ENCODE measurements at regions not wholly inside any gene's neighbourhood (a gene's known extent, or its start where the extent isn't known, plus 50 kb on each side); places are given as distances from the start of the nearest gene placed in this dataset.
"Not testable (repeated sequence)": the region's sequence is repeated elsewhere in the genome, so short reads cannot be mapped to it uniquely, and the experiment has no call there.

- Mint-ChIP-seq H3K27ac (no peak overlapping the region), H3K4me3 (no peak overlapping the region), H3K9me3 (peaks cover 4% of the 10 kb centered on the region), H3K36me3 (no peaks in the 10 kb centered on the region), H3K4me1 (no peaks in the 10 kb centered on the region), H3K27me3 (no peaks in the 10 kb centered on the region)
- ATAC-seq = no peak
These were observed 58.3 kb downstream of the PDHA2 start for GRCh38 chr4:95898226-95898625.

- peaks cover 2% of the 10 kb centered on the region for H3K9me3 Mint-ChIP-seq
- no peaks in the 10 kb centered on the region for H3K36me3 Mint-ChIP-seq
- H3K27me3 Mint-ChIP-seq = no peaks in the 10 kb centered on the region
- H3K4me1 Mint-ChIP-seq = no peaks in the 10 kb centered on the region
- H3K4me3 Mint-ChIP-seq = no peak overlapping the region
- no peak for ATAC-seq
- no peak overlapping the region for H3K27ac Mint-ChIP-seq
These were observed 69.3 kb downstream of the PDHA2 start for GRCh38 chr4:95909211-95909610.

GRCh38 chr4:95910749-95911148, 70.9 kb downstream of the PDHA2 start:
- ATAC-seq = no peak
- Mint-ChIP-seq H3K4me3 (no peak overlapping the region), H3K4me1 (no peaks in the 10 kb centered on the region), H3K27me3 (no peaks in the 10 kb centered on the region), H3K9me3 (peaks cover 2% of the 10 kb centered on the region), H3K36me3 (no peaks in the 10 kb centered on the region), H3K27ac (no peak overlapping the region)

- Mint-ChIP-seq H3K4me1 (no peaks in the 10 kb centered on the region), H3K4me3 (no peak overlapping the region), H3K36me3 (no peaks in the 10 kb centered on the region), H3K27ac (no peak overlapping the region), H3K27me3 (no peaks in the 10 kb centered on the region), H3K9me3 (peaks cover 10% of the 10 kb centered on the region)
- ATAC-seq = no peak
These were observed 81.6 kb downstream of the PDHA2 start for GRCh38 chr4:95921470-95921869.

- Mint-ChIP-seq H3K27ac (no peak overlapping the region), H3K27me3 (no peaks in the 10 kb centered on the region), H3K36me3 (no peaks in the 10 kb centered on the region), H3K4me3 (no peak overlapping the region), H3K4me1 (no peaks in the 10 kb centered on the region), H3K9me3 (peaks cover 3% of the 10 kb centered on the region)
- ATAC-seq = no peak
These were observed 89.7 kb downstream of the PDHA2 start for GRCh38 chr4:95929448-95930064.

GRCh38 chr4:95939141-95939540, 99.2 kb downstream of the PDHA2 start:
- no peak for ATAC-seq
- Mint-ChIP-seq H3K27ac (no peak overlapping the region), H3K4me3 (no peak overlapping the region), H3K36me3 (no peaks in the 10 kb centered on the region), H3K27me3 (no peaks in the 10 kb centered on the region), H3K4me1 (no peaks in the 10 kb centered on the region), H3K9me3 (peaks cover 2% of the 10 kb centered on the region)

GRCh38 chr4:95949136-95949765, 109.4 kb downstream of the PDHA2 start:
- Mint-ChIP-seq H3K9me3 (no peaks in the 10 kb centered on the region), H3K36me3 (no peaks in the 10 kb centered on the region), H3K27ac (no peak overlapping the region), H3K4me1 (no peaks in the 10 kb centered on the region), H3K27me3 (no peaks in the 10 kb centered on the region), H3K4me3 (no peak overlapping the region)
- no peak for ATAC-seq

GRCh38 chr4:95949808-95950207, 109.9 kb downstream of the PDHA2 start:
- no peaks in the 10 kb centered on the region for H3K9me3 Mint-ChIP-seq
- H3K4me3 Mint-ChIP-seq = no peak overlapping the region
- ATAC-seq = no peak
- no peaks in the 10 kb centered on the region for H3K4me1 Mint-ChIP-seq
- H3K36me3 Mint-ChIP-seq = no peaks in the 10 kb centered on the region
- H3K27ac Mint-ChIP-seq = no peak overlapping the region
- no peaks in the 10 kb centered on the region for H3K27me3 Mint-ChIP-seq

- not testable (repeated sequence) for ATAC-seq
These were observed 112.6 kb downstream of the PDHA2 start for GRCh38 chr4:95952538-95952937.

GRCh38 chr4:95956094-95956493, 116.2 kb downstream of the PDHA2 start:
- Mint-ChIP-seq H3K36me3 (no peaks in the 10 kb centered on the region), H3K9me3 (no peaks in the 10 kb centered on the region), H3K4me1 (no peaks in the 10 kb centered on the region), H3K4me3 (no peak overlapping the region), H3K27me3 (no peaks in the 10 kb centered on the region), H3K27ac (no peak overlapping the region)
- no peak for ATAC-seq

More at GRCh38 chr4:95952538-95952937, 112.6 kb downstream of the PDHA2 start:
- not testable (repeated sequence) for H3K4me1 Mint-ChIP-seq, H3K9me3 Mint-ChIP-seq, H3K27ac Mint-ChIP-seq, H3K36me3 Mint-ChIP-seq, H3K27me3 Mint-ChIP-seq, H3K4me3 Mint-ChIP-seq

GRCh38 chr4:95957054-95957453, 117.2 kb downstream of the PDHA2 start:
- ATAC-seq = no peak
- peaks cover 2% of the 10 kb centered on the region for H3K9me3 Mint-ChIP-seq
- H3K4me3 Mint-ChIP-seq = no peak overlapping the region
- no peaks in the 10 kb centered on the region for H3K4me1 Mint-ChIP-seq
- no peak overlapping the region for H3K27ac Mint-ChIP-seq
- no peaks in the 10 kb centered on the region for H3K36me3 Mint-ChIP-seq
- no peaks in the 10 kb centered on the region for H3K27me3 Mint-ChIP-seq

GRCh38 chr4:95957759-95958158, 117.9 kb downstream of the PDHA2 start:
- no peaks in the 10 kb centered on the region for H3K36me3 Mint-ChIP-seq
- no peak for ATAC-seq
- no peaks in the 10 kb centered on the region for H3K4me1 Mint-ChIP-seq
- H3K27ac Mint-ChIP-seq = no peak overlapping the region
- H3K9me3 Mint-ChIP-seq = peaks cover 2% of the 10 kb centered on the region
- no peaks in the 10 kb centered on the region for H3K27me3 Mint-ChIP-seq
- no peak overlapping the region for H3K4me3 Mint-ChIP-seq

GRCh38 chr4:95959182-95959581, 119.3 kb downstream of the PDHA2 start:
- Mint-ChIP-seq H3K27ac (no peak overlapping the region), H3K4me1 (no peaks in the 10 kb centered on the region), H3K4me3 (no peak overlapping the region), H3K9me3 (peaks cover 2% of the 10 kb centered on the region), H3K36me3 (no peaks in the 10 kb centered on the region), H3K27me3 (no peaks in the 10 kb centered on the region)
- ATAC-seq = no peak

GRCh38 chr4:95959633-95960032, 119.7 kb downstream of the PDHA2 start:
- H3K4me1 Mint-ChIP-seq = no peaks in the 10 kb centered on the region
- no peak overlapping the region for H3K4me3 Mint-ChIP-seq
- no peak for ATAC-seq
- peaks cover 2% of the 10 kb centered on the region for H3K9me3 Mint-ChIP-seq
- H3K27ac Mint-ChIP-seq = no peak overlapping the region
- H3K36me3 Mint-ChIP-seq = no peaks in the 10 kb centered on the region
- H3K27me3 Mint-ChIP-seq = no peaks in the 10 kb centered on the region

GRCh38 chr4:95963456-95963855, 123.6 kb downstream of the PDHA2 start:
- Mint-ChIP-seq H3K27me3 (no peaks in the 10 kb centered on the region), H3K4me3 (no peak overlapping the region), H3K27ac (no peak overlapping the region), H3K36me3 (no peaks in the 10 kb centered on the region), H3K4me1 (no peaks in the 10 kb centered on the region), H3K9me3 (peaks cover 4% of the 10 kb centered on the region)
- ATAC-seq = no peak

All from stimulated activated memory B cell treated with anti-CD40 and anti-IgM and Interleukin-4, amounts not matched to agents 10 μg/mL and 1 μg/mL and 100 μg/mL, for 72 hours (primary cell).